ENCODE measurements at regions not wholly inside any gene's neighbourhood (a gene's known extent, or its start where the extent isn't known, plus 50 kb on each side); places are given as distances from the start of the nearest gene placed in this dataset.

GRCh38 chrX:39862963-39863362 is 234.8 kb downstream of the BCOR start:
- DNase-seq (ENCODE audit: low spot score), result no peak
- intact Hi-C loops (cut with DNase I), result no loop called here

GRCh38 chrX:39866229-39866628 is 231.5 kb downstream of the BCOR start:
- DNase-seq (ENCODE audit: low spot score), result no peak
- intact Hi-C loops (cut with DNase I), result no loop called here

DNA sequence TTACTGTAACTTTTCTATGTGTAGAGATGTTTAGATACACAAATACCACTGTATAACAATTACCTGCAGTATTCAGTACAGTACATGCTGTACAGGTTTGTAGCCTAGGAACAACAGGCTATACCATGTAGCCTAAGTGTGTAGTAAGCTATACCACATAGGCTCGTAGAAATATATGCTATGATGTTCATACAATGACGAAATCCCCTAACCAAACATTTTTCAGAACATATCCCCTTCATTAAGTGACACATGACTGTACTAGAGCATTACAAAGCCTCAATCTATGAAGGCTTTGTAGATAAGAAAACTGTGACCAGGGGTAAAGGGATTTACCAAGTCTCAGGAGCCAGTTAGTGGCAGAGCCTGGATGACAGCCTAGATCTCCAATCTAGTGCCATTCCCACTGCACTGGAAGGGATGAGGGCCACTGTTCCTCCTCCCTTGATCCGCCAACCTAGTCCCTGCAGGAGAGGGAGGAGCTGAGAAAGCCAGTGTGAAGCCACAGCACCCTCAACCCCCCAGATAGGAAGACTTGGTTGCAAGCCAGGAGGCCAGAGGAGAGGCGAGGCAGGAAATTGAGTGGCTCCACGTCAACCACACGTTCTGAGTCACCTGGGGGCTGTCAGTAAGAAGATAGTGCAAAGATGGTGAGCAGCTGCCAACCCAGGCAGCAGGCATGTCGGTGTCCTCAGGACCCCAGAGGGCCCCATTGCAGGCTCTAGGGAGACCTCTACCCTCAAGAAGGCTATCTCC is 227.7 kb downstream of the BCOR start:
- intact Hi-C loops (cut with DNase I), result no loop called here
- DNase-seq (ENCODE audit: low spot score), result no peak

DNA sequence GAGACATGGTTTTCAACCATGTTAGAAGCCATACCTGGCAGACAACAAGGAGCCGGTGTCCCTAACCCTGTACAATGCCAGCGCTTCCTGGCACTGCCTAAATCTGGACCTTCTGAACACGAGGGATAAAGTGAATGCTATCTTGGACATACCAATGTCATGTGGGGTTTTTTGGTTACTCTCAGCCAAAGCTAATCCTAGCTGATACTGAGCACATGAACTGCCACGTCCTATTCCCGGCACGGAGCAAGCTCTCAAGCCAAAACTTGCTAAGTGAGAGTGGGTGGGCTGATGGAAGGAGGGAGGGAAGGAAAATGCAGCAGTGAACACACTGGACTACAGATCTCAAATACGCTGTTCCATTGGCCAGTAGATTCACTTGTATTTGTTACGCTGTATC is 226.1 kb downstream of the BCOR start:
- intact Hi-C loops (cut with DNase I), result no loop called here
- no peak for DNase-seq (ENCODE audit: low spot score)

DNA sequence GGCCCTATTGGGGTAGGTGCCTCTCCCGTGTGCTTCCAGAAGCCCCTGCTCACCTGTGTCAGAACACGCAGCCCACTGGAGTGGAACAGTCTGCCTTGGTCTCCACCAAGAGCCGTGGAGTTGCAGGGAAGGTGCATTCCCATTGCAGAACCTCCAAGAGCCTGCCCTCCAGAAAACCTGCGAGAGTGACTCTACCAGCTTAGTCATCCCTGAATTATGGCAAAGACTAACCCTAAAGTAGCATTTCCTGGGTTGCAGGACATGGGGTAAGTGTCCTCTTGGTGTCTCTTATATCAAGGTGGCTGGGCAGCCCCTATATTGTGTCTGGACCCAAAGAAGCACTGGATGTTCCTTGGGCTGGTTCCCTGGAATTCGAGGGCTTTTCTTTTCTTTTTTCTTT is 224.6 kb downstream of the BCOR start:
- intact Hi-C loops (cut with DNase I), result no loop called here
- no peak for DNase-seq (ENCODE audit: low spot score)

DNA sequence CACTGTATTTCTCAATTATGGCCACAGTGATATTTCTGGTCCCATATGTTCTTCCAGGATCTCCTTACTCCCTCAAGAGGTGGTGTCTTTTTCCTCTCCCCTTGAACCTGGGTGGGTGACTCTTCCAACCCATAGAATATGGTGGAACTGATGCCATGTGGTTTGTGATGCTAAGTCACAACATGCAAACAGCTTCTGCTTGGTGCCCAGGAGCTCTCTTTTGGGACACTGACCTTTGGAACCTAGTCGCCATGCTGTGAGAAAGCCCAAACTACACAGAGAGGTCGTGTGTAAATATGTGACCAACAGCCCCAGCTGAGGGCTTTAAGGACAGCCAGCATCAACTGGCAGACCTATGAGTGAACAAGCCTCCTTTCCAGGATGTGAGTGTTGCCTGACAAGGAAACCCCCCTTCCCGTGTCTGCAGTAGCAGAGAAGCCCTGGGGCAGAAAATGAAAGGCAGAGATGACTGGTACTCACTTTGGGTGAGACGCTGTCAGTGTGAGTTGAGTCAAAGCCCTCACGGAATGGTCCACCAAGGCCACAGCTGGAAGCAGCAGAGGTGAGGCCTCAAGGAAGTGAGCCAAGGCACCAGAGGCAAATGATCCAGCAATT is 223.4 kb downstream of the BCOR start:
- DNase-seq (ENCODE audit: low spot score), result no peak
- intact Hi-C loops (cut with DNase I), result no loop called here

- intact Hi-C loops (cut with DNase I), result no loop called here
- no peak for DNase-seq (ENCODE audit: low spot score)
Observed at GRCh38 chrX:39875834-39876628, 221.7 kb downstream of the BCOR start.

DNA sequence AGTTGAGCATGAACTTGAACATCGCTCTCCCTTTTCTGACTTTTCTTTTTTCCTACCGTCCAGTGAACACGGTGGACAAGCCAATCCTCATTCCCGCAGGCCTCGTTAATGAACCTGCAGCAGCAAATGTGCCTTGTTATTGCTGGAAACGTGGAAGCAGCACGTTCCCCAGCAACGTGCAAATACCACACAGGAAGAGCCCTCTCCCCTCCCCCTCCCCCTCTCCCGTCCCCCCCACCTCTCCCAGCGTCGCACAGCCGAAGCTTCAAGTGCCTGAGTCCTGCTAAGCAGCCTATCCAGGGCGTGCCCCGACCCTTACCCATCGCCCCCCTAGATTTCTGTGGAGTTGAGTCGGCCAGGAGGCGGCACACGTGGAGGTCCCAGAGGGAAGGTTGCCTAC is 219.9 kb downstream of the BCOR start:
- intact Hi-C loops (cut with DNase I), result no loop called here

DNA sequence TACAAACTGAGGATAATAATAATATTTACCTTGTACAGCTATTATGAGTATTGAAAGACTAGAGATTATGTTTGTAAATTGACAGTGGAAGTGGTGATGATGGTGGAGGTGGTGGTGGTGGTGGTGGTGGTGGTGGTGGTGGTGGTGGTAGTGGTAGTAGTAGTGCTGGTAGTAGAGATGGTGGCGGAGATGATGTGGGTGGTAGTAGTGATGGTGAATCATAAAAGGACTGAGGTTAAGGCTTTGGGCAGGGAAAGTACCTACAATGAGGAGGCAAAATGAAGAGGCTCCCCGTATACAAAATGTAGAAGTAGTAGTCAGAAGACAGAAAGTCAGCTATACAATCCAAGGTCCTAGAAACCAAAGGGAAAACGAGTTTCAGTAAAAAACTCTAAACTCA is 214.1 kb downstream of the BCOR start:
- intact Hi-C loops (cut with DNase I), result no loop called here
- DNase-seq (ENCODE audit: low spot score), result no peak

More for the DNA sequence above, 219.9 kb downstream of the BCOR start:
- no peak for DNase-seq (ENCODE audit: low spot score)

GRCh38 chrX:39886282-39886681 is 211.5 kb downstream of the BCOR start:
- no peak for DNase-seq (ENCODE audit: low spot score)
- intact Hi-C loops (cut with DNase I), result no loop called here

DNA sequence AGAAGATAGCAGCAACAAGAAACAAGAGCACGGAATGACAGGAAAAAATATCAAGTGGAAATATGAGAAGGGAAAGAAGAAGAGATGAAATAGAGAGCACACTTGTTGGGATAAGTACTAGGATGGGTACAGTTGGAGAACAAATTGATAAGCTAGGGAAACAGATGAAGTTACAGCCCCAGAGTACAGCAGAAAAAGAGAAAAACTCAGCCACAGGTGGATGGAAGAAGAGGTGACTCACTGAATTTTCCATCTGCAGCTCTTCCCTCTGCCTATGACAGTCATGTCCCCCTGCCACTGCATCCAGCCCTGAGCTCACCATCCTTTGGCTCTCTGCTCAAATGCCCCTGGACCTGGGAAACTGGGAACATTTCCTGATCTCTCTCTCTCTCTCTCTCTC is 209.0 kb downstream of the BCOR start:
- intact Hi-C loops (cut with DNase I), result no loop called here
- DNase-seq (ENCODE audit: low spot score), result no peak

DNA sequence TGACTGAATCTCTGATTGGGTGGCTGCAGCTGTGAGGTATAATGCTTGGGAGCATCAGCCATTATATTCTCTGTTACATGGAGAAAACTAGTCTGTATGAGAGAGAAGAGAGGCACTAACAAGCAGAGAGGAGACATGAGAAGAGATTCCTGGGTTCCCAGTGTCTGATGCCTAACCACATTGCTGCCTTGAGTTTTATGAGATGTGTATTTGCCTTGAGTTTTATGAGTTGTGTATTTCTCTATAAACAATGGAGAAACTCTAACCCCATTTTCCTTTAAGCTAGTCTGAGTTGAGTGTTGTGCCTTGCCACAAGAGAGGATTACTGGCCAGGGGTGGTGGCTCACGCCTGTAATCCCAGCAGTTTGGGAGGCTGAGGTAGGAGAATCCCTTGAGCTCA is 208.1 kb downstream of the BCOR start:
- DNase-seq (ENCODE audit: low spot score), result no peak
- intact Hi-C loops (cut with DNase I), result no loop called here

GRCh38 chrX:39890807-39891206 is 207.0 kb downstream of the BCOR start:
- intact Hi-C loops (cut with DNase I), result no loop called here
- no peak for DNase-seq (ENCODE audit: low spot score)

GRCh38 chrX:39891781-39892180 is 206.0 kb downstream of the BCOR start:
- no peak for DNase-seq (ENCODE audit: low spot score)
- intact Hi-C loops (cut with DNase I), result no loop called here

DNA sequence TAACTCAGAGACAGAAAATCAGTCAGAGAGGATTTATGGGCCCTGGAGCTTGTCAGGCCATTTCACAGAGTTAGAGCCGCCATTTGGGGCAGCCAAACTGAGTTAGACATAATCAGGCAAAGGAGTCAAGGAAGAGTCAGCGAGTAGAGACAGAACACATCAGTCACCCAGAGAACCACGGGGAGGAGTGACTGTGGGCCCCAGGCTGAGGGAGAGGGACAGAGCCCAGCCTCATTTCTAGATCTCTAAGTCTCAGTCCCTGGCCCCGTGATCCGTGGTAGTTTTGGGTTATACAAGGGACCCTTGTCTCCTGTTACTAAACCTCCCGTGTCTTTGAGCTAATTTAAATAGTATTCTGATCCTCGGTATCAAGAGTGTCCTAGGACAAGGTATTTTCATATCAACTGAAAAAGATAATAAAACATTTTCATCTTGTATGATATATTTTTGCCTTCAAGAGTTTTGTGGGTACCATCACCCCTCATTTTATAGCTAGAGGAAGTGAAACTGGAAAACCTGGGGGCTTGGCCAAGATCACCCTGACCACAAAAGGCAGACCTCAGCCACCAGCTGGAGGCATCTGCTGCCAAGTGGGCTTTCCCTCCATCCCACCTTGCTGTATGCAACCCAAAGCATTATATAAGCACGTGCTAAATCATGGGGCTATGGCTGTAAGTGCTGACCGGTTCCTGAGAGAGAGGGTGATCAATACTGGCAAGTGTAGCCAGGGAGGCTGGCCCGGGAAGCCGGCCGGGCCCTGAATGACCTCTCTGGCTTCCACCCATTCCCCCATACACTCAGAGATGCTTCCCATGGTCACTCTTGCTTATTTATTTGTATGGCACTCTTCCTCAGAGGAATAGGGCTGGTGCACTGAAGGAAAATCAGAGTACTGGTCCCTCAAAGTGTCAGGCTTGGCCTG is 204.1 kb downstream of the BCOR start:
- intact Hi-C loops (cut with DNase I), result no loop called here
- DNase-seq (ENCODE audit: low spot score), result no peak

DNA sequence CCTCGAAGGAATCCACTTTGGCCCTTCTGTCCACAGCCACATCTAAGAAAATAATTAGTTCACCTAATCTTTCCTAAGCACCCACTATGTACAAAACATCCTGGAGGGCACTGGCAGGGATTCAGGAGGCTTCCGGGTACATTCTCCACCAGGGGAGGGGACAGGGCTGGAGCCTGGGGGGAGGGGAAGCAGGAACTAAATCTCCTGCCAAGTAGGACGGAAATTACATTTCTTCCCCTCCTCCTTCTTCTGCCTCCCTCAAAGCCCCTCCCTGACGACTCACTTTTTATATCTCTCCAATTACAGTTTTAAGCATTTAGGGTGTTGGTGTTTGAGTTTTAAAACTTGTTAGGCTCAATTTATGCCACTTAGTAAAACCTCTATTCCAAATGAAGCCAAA is 203.1 kb downstream of the BCOR start:
- DNase-seq (ENCODE audit: low spot score), result no peak
- intact Hi-C loops (cut with DNase I), result no loop called here

- intact Hi-C loops (cut with DNase I), result no loop called here
- DNase-seq (ENCODE audit: low spot score), result no peak
Observed at GRCh38 chrX:39895218-39896110, 202.3 kb downstream of the BCOR start.

- no peak for DNase-seq (ENCODE audit: low spot score)
- intact Hi-C loops (cut with DNase I), result no loop called here
Observed at GRCh38 chrX:39896951-39897740, 200.6 kb downstream of the BCOR start.

Measured in cardiac septum (tissue), 1 donor.